ENCODE measurements at regions not wholly inside any gene's neighbourhood (a gene's known extent, or its start where the extent isn't known, plus 50 kb on each side); places are given as distances from the start of the nearest gene placed in this dataset.

GRCh38 chr2:71759060-71759459, 305.7 kb downstream of the DYSF start:
- no peak for TF ChIP-seq GATA3 (IDR thresholded peaks at IDR 0.05; ENCODE audit: low read depth, low read length)
- no peak for TF ChIP-seq GATA2 (IDR thresholded peaks at IDR 0.05; ENCODE audit: low read depth, low read length)
